Heart left ventricle (tissue), 16 donors: ENCODE measurements at regions not wholly inside any gene's neighbourhood (a gene's known extent, or its start where the extent isn't known, plus 50 kb on each side); places are given as distances from the start of the nearest gene placed in this dataset.

Source experiments
- ATAC-seq, 4 donors: fragments of 200-7000 bp; cut with Tn5 transposase; one replicate each; pipeline ENCODE4 v1.9.1; 2020 to 2022; ENCODE audit warnings: moderate library complexity in 4 of 4, mild to moderate bottlenecking in 3 of 4, moderate number of reproducible peaks in 1 of 4
- DNase-seq, 5 donors: peaks; one replicate each; pipeline ENCODE4 v3.0.0-alpha.2; 2020
- H3K27ac ChIP-seq, 12 donors: fragments of 200-600 bp; sonication (generic) in 4 of 12; one replicate each; pipeline versions ENCODE4 v1.5.0 to v1.8.0; 2016 to 2022; ENCODE audit warnings: mild to moderate bottlenecking in 2 of 12
- H3K27me3 ChIP-seq, 9 donors: fragments of 200-600 bp; sonication (generic) in 2 of 9; one replicate each; pipeline versions ENCODE4 v1.5.1 to v1.8.0; 2016 to 2022; ENCODE audit warnings: mild to moderate bottlenecking in 3 of 9
- H3K36me3 ChIP-seq, 9 donors: fragments of 200-600 bp; sonication (generic) in 2 of 9; one replicate each; pipeline versions ENCODE4 v1.5.0 to v1.8.0; 2018 to 2022; ENCODE audit warnings: mild to moderate bottlenecking in 2 of 9
- H3K4me1 ChIP-seq, 12 donors: fragments of 200-600 bp; sonication (generic) in 4 of 12; one replicate each; pipeline versions ENCODE4 v1.5.0 to v1.8.0; 2016 to 2022; ENCODE audit warnings: mild to moderate bottlenecking in 3 of 12
- H3K4me3 ChIP-seq, 12 donors: fragments of 200-600 bp; sonication (generic) in 4 of 12; one replicate each; pipeline versions ENCODE4 v1.5.0 to v1.8.0; 2017 to 2022; ENCODE audit warnings: mild to moderate bottlenecking in 9 of 12, moderate library complexity in 4 of 12
- H3K9me3 ChIP-seq, 12 donors: fragments of 200-600 bp; sonication (generic) in 4 of 12; one replicate each; pipeline versions ENCODE4 v1.5.0 to v1.8.0; 2016 to 2022; ENCODE audit warnings: mild to moderate bottlenecking in 1 of 12
- POLR2A ChIP-seq, 2 donors: fragments of 450-650 bp; IDR thresholded peaks; one replicate each; pipeline ENCODE4 v1.6.1; 2017; ENCODE audit warnings: antibody characterized with exemption in 2 of 2, mild to moderate bottlenecking in 2 of 2, moderate library complexity in 2 of 2
- WGBS, 4 donors: extraction: QIAGEN DNeasy Blood & Tissue Kit in 2 of 4; methylation state at CpG; one replicate each; pipeline versions ENCODE4 v1.1.5 to v1.1.7; 2013 to 2018; 5-methylcytosine and 5-hydroxymethylcytosine counted together
- intact Hi-C, 10 donors: fragments of 100-400 bp; cut with DNase I; formaldehyde crosslinking; loops; one replicate each; pipeline versions ENCODE4 v1.11.1 to v1.14.2; 2022
- TF ChIP-seq, protein P1 (sequence below), 12 donors: fragments of 200-600 bp; sonication (generic) in 4 of 12; IDR thresholded peaks; one replicate each; pipeline versions ENCODE4 v1.5.0 to v1.8.0; 2018 to 2022; ENCODE audit warnings: antibody characterized with exemption in 12 of 12, mild to moderate bottlenecking in 5 of 12
- donor health status: ischemic (EF 13 %, LVEDD 7.1; RV severe dilation, severe dysfunction).
- donor health status: healthy with polysubstance abuse.
- donor health status: DM: no; HTN: yes; CAD: no.
- donor health status: DM: no; HTN: no; CAD: no.
- donor health status: ischemic (EF 25% LVEDD 6.9; RV normal size, moderate dysfunction).
- donor health status: ischemic (EF 25% LVEDD 5.7; RV mildly dilated, moderate dysfunction).
- donor health status: healthy.
- donor health status: DM: yes; HTN: yes; CAD: no.
- donor health status: ischemic (EF 35%, LVEDD 5.7; RV mildly dilated, moderate dysfunction).
- donor health status: nonischemic (EF 11% LVEDD 7.7; RV severe dilation, severe dysfunction).
- donor health status: DM: yes; HTN: yes; CAD: no.
- donor health status: PGD.
- donor health status: ischemic (EF 29% LVEDD 5.4; RV normal size, mild dysfunction).
- donor health status: nonischemic (EF 23%, LVEDD 6.1; RV moderate dilation, normal function).

- Histone ChIP-seq H3K4me1 (no peaks in the 10 kb centered on the region), H3K27ac (no peak overlapping the region), H3K27me3 (no peaks in the 10 kb centered on the region), H3K36me3 (no peaks in the 10 kb centered on the region), H3K9me3 (peaks cover 0 to 14% (median 2%) of the 10 kb centered on the region in 12 donors), H3K4me3 (no peak overlapping the region)
- intact Hi-C loops, result no loop called here
- 46 to 72% (median 62%) methylated on average over 2 of the region's 2 CpGs for WGBS, 4 donors
- ATAC-seq (no peak), DNase-seq (no peak)
- TF ChIP-seq POLR2A (IDR thresholded peaks at IDR 0.05), result no peak
- TF ChIP-seq, protein P1, sequence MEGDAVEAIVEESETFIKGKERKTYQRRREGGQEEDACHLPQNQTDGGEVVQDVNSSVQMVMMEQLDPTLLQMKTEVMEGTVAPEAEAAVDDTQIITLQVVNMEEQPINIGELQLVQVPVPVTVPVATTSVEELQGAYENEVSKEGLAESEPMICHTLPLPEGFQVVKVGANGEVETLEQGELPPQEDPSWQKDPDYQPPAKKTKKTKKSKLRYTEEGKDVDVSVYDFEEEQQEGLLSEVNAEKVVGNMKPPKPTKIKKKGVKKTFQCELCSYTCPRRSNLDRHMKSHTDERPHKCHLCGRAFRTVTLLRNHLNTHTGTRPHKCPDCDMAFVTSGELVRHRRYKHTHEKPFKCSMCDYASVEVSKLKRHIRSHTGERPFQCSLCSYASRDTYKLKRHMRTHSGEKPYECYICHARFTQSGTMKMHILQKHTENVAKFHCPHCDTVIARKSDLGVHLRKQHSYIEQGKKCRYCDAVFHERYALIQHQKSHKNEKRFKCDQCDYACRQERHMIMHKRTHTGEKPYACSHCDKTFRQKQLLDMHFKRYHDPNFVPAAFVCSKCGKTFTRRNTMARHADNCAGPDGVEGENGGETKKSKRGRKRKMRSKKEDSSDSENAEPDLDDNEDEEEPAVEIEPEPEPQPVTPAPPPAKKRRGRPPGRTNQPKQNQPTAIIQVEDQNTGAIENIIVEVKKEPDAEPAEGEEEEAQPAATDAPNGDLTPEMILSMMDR (IDR thresholded peaks at IDR 0.05), result no peak
Observed at GRCh38 chr6:19279273-19279684, 557.9 kb upstream of the ID4 start.

GRCh38 chr6:19287928-19288327 lies 549.2 kb upstream of the ID4 start:
- H3K27me3 ChIP-seq, result no peaks in the 10 kb centered on the region
- no peaks in the 10 kb centered on the region for H3K9me3 ChIP-seq
- 79 to 90% (median 83%) methylated on average over 1 of the region's 1 CpG for WGBS, 4 donors
- intact Hi-C loops, result no loop called here
- no peak for TF ChIP-seq POLR2A (IDR thresholded peaks at IDR 0.05)
- TF ChIP-seq, protein P1 (IDR thresholded peaks at IDR 0.05), result no peak
- H3K4me1 ChIP-seq, result no peaks in the 10 kb centered on the region
- H3K36me3 ChIP-seq, result no peaks in the 10 kb centered on the region
- ATAC-seq (no peak), DNase-seq (no peak)
- no peak overlapping the region for H3K27ac ChIP-seq
- H3K4me3 ChIP-seq, result no peak overlapping the region

DNA sequence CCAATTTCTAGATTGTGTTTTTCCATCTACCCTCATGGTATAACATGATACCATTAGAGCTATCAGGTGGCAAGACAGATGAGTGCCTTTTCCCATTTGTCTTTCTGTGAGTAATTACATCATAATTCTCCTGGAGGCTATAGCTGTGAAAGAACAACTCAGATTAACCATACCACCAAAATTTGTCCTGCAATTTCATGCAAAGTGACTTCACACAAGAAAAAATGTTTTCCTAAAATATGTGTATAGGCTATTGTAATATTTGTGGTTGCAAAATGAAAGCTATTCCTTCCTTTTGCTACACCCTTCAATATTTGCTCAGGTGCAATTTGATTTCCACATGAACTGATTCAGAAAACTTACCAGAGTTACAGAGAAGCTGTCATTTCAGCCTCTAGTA lies 547.7 kb upstream of the ID4 start:
- DNase-seq (no peak), ATAC-seq (no peak)
- Histone ChIP-seq H3K9me3 (no peaks in the 10 kb centered on the region), H3K36me3 (no peaks in the 10 kb centered on the region), H3K4me3 (no peak overlapping the region), H3K27me3 (no peaks in the 10 kb centered on the region), H3K4me1 (no peaks in the 10 kb centered on the region), H3K27ac (no peak overlapping the region)
- TF ChIP-seq POLR2A (IDR thresholded peaks at IDR 0.05), result no peak
- TF ChIP-seq, protein P1 (IDR thresholded peaks at IDR 0.05), result no peak
- intact Hi-C loops, result no loop called here

GRCh38 chr6:19297880-19298279 lies 539.3 kb upstream of the ID4 start:
- 16 to 20% (median 16%) methylated on average over 4 of the region's 4 CpGs for WGBS, 4 donors
- DNase-seq (no peak), ATAC-seq (no peak)
- no peak overlapping the region for H3K4me3 ChIP-seq
- intact Hi-C loops, result no loop called here
- no peaks in the 10 kb centered on the region for H3K9me3 ChIP-seq
- no peaks in the 10 kb centered on the region for H3K4me1 ChIP-seq
- no peak for TF ChIP-seq POLR2A (IDR thresholded peaks at IDR 0.05)
- TF ChIP-seq, protein P1 (IDR thresholded peaks at IDR 0.05), result no peak
- no peaks in the 10 kb centered on the region for H3K27me3 ChIP-seq
- H3K36me3 ChIP-seq, result no peaks in the 10 kb centered on the region
- H3K27ac ChIP-seq, result no peak overlapping the region
